ENCODE measurements at regions not wholly inside any gene's neighbourhood (a gene's known extent, or its start where the extent isn't known, plus 50 kb on each side); places are given as distances from the start of the nearest gene placed in this dataset.

- DNase-seq (ENCODE audit: low spot score): no peak
Measured at GRCh38 chr17:73932216-73932749, 271.2 kb upstream of the RPL38 start.

- DNase-seq (ENCODE audit: low spot score): no peak
Measured at GRCh38 chr17:73933164-73933766, 270.2 kb upstream of the RPL38 start.

- DNase-seq (ENCODE audit: low spot score): peak; percentile 21
Measured at GRCh38 chr17:73933871-73934270, 269.6 kb upstream of the RPL38 start.

- DNase-seq (ENCODE audit: low spot score): no peak
Measured at GRCh38 chr17:73934696-73935095, 268.8 kb upstream of the RPL38 start.

GRCh38 chr17:73936908-73937627 is 266.4 kb upstream of the RPL38 start:
- no peak for DNase-seq (ENCODE audit: low spot score)

GRCh38 chr17:73938706-73939105 is 264.8 kb upstream of the RPL38 start:
- DNase-seq (ENCODE audit: low spot score): no peak

GRCh38 chr17:73939806-73940205 is 263.7 kb upstream of the RPL38 start:
- DNase-seq (ENCODE audit: low spot score): no peak

GRCh38 chr17:73940511-73940910 is 263.0 kb upstream of the RPL38 start:
- no peak for DNase-seq (ENCODE audit: low spot score)

- no peak for DNase-seq (ENCODE audit: low spot score)
Measured at GRCh38 chr17:73941919-73942530, 261.5 kb upstream of the RPL38 start.

- DNase-seq (ENCODE audit: low spot score): no peak
Measured at GRCh38 chr17:73942703-73943415, 260.6 kb upstream of the RPL38 start.

- no peak for DNase-seq (ENCODE audit: low spot score)
Measured at GRCh38 chr17:73943416-73944110, 259.9 kb upstream of the RPL38 start.

GRCh38 chr17:73944366-73944765 is 259.1 kb upstream of the RPL38 start:
- no peak for DNase-seq (ENCODE audit: low spot score)

GRCh38 chr17:73947281-73947965 is 256.1 kb upstream of the RPL38 start:
- DNase-seq (ENCODE audit: low spot score): no peak

GRCh38 chr17:73947966-73948355 is 255.5 kb upstream of the RPL38 start:
- DNase-seq (ENCODE audit: low spot score): no peak

GRCh38 chr17:73949903-73950592 is 253.4 kb upstream of the RPL38 start:
- no peak for DNase-seq (ENCODE audit: low spot score)

GRCh38 chr17:73950593-73950914 is 252.9 kb upstream of the RPL38 start:
- DNase-seq (ENCODE audit: low spot score): no peak

- no peak for DNase-seq (ENCODE audit: low spot score)
Measured at GRCh38 chr17:73952082-73952479, 251.4 kb upstream of the RPL38 start.

- DNase-seq (ENCODE audit: low spot score): peak; percentile 39
Measured at GRCh38 chr17:73952480-73953205, 250.8 kb upstream of the RPL38 start.

GRCh38 chr17:73953206-73954033 is 250.1 kb upstream of the RPL38 start:
- DNase-seq (ENCODE audit: low spot score): no peak
